ENCODE measurements at regions not wholly inside any gene's neighbourhood (a gene's known extent, or its start where the extent isn't known, plus 50 kb on each side); places are given as distances from the start of the nearest gene placed in this dataset.
"Not testable (repeated sequence)": the region's sequence is repeated elsewhere in the genome, so short reads cannot be mapped to it uniquely, and the experiment has no call there.

DNA sequence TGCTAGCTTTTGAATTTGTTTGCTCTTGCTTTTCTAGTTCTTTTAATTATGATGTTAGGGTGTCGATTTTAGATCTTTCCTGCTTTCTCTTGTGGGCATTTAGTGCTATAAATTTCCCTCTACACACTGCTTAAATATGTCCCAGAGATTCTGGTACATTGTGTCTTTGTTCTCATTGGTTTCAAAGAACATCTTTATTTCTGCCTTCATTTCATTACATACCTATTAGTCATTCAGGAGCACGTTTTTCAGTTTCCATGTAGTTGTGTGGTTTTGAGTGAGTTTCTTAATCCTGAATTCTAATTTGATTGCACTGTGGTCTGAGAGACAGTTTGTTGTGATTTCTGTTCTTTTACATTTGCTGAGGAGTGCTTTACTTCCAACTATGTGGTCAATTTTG, 51.2 kb upstream of the MB21D2 start:
- in situ Hi-C loops (cut with MboI; ENCODE audit: low sequenced_read_pairs) = not testable (repeated sequence)

GRCh38 chr3:192980632-192981031, 63.0 kb upstream of the MB21D2 start:
- in situ Hi-C loops (cut with MboI; ENCODE audit: low sequenced_read_pairs) = no loop called here

- in situ Hi-C loops (cut with MboI; ENCODE audit: low sequenced_read_pairs) = no loop called here
Measured at GRCh38 chr3:192986379-192986778, 68.7 kb upstream of the MB21D2 start.

GRCh38 chr3:192991356-192991755, 73.7 kb upstream of the MB21D2 start:
- in situ Hi-C loops (cut with MboI; ENCODE audit: low sequenced_read_pairs) = no loop called here

DNA sequence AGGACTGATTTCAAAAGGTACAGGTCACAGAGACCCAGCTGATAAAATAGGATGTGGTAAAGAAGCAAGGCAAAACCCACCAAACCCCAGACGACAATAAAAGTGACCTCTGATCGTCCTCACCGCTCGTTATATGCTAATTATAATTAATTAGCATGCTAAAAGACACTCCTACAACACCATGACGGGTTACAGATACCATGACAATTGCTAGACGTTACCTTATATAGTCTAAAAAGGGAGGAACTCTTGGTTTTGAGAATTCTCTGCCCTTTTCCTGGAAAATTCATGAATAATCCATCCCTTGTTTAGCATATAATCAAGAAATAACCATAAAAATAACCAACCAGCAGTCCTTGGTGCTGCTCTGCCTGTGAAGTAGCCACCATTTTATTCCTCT, 74.7 kb upstream of the MB21D2 start:
- in situ Hi-C loops (cut with MboI; ENCODE audit: low sequenced_read_pairs) = no loop called here

DNA sequence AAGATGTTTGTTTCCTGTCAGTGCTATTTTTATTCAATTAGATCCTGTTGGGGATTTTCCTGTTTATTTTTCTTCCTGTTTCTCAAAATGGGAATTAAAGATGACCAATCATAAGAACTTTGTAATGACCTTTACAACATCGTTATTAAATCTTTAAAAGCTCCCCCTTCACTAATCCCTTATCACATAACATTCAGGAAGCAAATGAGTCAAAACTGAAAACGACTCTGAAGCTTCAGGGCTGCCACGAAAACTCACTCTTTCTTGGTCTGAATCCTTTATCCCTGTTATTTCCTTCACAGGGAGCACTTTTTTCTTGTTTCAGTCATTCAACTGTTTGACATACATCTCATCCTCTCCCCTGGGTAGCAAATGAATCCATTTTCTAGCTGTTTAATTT, 75.8 kb upstream of the MB21D2 start:
- in situ Hi-C loops (cut with MboI; ENCODE audit: low sequenced_read_pairs) = no loop called here

DNA sequence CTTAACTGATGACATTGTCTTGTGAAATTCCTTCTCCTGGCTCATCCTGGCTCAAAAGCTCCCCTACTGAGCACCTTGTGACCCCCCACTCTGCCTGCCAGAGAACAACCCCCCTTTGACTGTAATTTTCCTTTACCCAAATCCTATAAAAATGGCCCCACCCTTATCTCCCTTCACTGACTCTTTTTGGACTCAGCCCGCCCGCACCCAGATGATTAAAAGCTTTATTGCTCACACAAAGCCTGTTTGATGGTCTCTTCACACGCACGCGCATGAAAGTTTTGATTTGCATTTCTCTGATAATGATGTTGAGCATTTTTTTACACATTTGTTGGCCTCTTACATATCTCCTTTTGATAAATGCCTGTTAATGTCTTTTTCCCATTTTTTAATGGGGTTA, 83.5 kb upstream of the MB21D2 start:
- in situ Hi-C loops (cut with MboI; ENCODE audit: low sequenced_read_pairs) = not testable (repeated sequence)

DNA sequence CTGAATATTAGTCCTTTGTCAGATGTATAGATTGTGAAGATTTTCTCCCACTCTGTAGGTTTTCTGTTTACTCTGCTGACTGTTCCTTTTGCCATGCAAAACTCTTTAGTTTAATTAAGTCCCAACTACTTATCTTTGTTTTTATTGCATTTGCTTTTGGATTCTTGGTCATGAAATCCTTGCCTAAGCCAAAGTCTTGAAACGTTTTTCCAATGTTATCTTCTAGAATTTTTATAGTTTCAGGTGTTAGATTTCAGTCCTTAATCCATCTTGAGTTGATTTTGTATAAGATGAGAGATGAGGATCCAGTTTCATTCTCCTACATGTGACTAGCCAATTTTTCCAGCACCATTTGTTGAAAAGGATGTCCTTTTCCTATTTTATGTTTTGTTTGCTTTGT, 86.0 kb upstream of the MB21D2 start:
- in situ Hi-C loops (cut with MboI; ENCODE audit: low sequenced_read_pairs) = not testable (repeated sequence)

DNA sequence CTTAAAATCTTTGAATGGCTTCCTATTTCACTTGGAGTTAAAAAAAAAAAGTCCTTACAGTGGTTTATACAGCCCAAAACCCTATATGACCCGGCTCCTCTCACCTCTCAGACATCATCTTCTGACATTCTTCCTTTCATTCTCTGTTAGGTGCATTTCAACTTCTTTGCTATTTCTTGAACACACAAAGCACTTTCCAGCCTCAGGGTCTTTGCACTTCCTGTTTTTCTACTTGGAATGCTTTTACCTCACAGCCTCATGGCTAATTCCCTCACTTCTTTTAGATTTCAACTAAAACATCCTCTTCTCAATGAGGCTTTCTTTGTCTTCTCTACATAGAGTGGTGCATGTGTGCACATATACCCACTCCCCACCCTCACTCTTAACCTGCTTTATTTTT, 91.0 kb upstream of the MB21D2 start:
- in situ Hi-C loops (cut with MboI; ENCODE audit: low sequenced_read_pairs) = no loop called here

DNA sequence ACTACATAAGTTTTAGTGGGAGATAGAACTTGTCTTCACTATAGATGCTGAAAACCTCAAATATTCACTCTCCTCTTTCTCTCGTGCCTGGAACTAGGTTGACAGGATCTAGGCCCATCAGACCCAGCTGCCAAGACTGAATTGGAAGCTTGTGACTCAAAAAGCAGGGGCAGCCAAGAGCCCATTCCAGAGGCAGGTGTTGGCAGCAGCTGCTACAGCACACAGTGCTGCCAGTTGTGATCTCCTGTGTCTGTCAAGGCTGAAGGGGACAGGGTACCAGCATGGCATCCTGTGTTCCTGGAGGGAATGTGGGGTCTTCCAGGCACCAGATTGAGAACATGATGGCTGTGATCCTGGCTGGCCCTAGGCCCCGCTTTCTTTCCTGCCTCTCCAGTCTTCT, 92.5 kb upstream of the MB21D2 start:
- in situ Hi-C loops (cut with MboI; ENCODE audit: low sequenced_read_pairs) = no loop called here

DNA sequence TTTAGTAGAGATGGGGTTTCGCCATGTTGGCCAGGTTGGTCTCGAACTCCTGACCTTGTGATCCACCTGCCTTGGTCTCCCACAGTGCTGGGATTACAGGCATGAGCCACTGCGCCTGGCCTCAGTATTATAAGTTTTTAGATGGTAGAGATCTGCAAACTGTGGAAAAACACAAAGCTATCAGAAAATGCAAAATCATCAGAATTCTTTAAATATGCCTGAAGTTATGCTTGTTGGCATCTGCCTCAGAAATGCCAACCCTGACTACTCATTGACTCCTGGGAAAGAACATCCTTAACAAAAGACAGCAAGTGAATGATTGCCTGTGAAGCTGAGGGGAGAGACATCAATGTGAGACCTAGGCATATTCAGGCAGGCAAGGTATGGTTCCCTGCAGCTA, 94.3 kb upstream of the MB21D2 start:
- in situ Hi-C loops (cut with MboI; ENCODE audit: low sequenced_read_pairs) = no loop called here

- in situ Hi-C loops (cut with MboI; ENCODE audit: low sequenced_read_pairs) = no loop called here
Measured at GRCh38 chr3:193014902-193015301, 97.2 kb upstream of the MB21D2 start.

- in situ Hi-C loops (cut with MboI; ENCODE audit: low sequenced_read_pairs) = no loop called here
Measured at GRCh38 chr3:193016437-193016901, 98.8 kb upstream of the MB21D2 start.

DNA sequence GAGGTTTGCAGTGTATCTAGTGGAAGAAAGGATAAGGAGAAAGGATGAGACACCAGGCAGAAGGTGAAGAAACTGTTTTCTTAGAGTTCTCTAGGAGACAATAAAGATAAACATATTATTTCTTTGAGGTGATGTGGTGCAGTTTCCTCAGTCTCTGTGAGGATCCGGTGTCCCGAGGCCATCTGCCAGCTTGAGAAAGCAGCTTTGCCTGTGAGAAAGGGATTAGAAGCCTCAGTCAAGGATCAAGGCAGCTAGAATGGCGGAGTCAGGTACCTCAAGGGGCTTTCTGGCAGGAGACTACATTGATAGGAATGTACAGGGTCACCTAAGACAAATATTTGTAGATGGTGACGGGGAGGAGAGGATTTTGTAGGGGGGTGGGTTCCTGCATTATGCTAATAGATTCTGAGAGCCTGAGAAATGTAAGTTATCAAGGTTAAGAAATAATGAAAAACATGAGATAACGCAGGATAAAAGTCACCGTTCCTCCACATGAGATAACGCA, 103.9 kb upstream of the MB21D2 start:
- in situ Hi-C loops (cut with MboI; ENCODE audit: low sequenced_read_pairs) = no loop called here

- in situ Hi-C loops (cut with MboI; ENCODE audit: low sequenced_read_pairs) = no loop called here
Measured at GRCh38 chr3:193023218-193023617, 105.6 kb upstream of the MB21D2 start.

- in situ Hi-C loops (cut with MboI; ENCODE audit: low sequenced_read_pairs) = no loop called here
Measured at GRCh38 chr3:193028258-193028657, 110.6 kb upstream of the MB21D2 start.

DNA sequence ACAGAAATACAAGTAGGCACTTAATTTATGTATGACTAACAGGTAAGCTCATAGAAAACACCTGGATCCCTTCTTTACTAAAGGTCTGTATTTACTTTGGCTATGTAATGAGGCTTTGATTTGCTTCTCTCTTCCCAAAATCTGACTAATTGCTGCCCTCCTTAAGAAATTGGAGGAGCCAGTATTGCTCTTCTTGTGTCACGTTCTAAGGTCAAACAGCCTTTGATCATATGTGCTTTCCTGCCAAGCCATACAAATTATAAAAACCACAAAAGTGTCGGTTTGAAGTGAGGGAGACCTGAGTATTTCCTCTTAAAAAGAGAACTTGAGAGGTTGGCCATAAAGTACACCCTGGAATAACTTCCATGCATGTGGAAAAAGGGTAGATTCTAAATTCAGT, 112.1 kb upstream of the MB21D2 start:
- in situ Hi-C loops (cut with MboI; ENCODE audit: low sequenced_read_pairs) = no loop called here

DNA sequence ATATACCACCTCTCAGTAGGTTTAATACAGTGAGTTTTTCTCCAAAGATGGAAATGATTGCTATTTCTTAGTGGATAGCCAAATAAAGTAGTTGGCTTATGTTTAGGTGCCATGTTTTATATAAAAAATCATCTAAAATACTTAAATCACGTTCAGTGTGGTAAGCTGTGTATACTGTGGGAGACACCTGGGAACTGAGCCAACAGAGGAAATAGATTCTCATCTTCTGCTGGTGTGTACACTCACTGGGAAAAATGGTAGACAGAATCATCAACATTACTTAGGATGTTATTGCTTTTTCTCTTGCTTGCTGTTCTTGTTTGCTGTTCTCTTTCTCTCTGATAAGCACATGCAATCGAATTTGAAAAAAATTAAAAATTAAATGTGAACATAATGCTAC, 112.6 kb upstream of the MB21D2 start:
- in situ Hi-C loops (cut with MboI; ENCODE audit: low sequenced_read_pairs) = no loop called here

DNA sequence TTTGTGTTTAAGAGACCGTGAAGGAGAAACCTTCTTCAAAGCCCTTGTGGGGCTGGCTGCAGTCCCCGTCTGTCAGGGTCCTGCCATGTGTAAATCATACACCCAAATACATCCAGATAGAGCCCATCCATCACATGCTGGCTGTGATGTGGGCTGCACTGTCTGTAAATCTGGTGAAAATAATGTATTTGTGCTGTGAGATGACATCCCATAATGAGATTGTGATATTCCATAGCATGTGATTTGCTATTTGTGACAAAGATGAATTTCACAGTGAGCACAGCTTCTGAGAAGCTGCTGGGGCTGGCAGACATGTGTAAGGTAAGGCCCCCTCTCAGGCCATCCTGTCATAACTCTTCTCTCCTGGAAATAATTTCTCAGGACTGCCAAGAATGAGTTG, 114.3 kb upstream of the MB21D2 start:
- in situ Hi-C loops (cut with MboI; ENCODE audit: low sequenced_read_pairs) = no loop called here

- in situ Hi-C loops (cut with MboI; ENCODE audit: low sequenced_read_pairs) = no loop called here
Measured at GRCh38 chr3:193033226-193033780, 115.6 kb upstream of the MB21D2 start.

DNA sequence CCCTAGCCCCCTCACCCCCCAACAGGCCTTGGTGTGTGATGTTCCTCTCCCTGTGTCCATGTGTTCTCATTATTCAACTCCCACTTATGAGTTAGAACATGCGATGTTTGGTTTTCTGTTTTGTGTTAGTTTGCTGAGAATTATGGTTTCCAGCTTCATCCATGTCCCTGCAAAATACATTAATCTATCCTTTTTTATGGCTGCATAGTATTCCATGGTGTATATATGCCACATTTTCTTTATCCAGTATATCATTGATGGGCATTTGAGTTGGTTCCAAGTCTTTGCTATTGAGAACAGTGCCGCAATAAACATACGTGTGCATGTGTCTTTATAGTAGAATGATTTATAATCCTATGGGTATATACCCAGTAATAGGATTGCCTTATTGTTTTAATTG, 120.2 kb upstream of the MB21D2 start:
- in situ Hi-C loops (cut with MboI; ENCODE audit: low sequenced_read_pairs) = not testable (repeated sequence)

DNA sequence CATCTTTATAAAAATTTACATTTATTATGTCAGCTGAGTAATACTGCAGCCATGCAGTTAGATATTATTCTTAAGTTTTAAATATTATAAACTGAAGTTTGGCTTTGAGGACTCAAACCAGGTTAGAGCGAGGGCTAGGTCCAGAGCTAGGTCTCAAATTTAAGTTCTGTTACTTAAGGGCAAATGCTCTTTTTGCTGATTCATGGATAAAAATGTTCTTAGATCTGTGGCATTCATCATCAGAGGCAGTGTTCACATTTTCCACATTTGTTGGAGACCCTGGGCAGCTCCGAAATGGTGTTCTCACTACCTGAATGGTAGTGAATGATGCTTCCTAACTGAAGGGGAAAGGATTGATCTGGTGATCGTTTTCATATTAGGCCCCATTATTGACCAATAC, 121.4 kb upstream of the MB21D2 start:
- in situ Hi-C loops (cut with MboI; ENCODE audit: low sequenced_read_pairs) = no loop called here
